ENCODE measurements at regions not wholly inside any gene's neighbourhood (a gene's known extent, or its start where the extent isn't known, plus 50 kb on each side); places are given as distances from the start of the nearest gene placed in this dataset.

- no peak for ATAC-seq
- DNase-seq (ENCODE audit: extremely low read depth in 1 of 4, low spot score in 3 of 4) = no peak
- Histone ChIP-seq H3K36me3 (ENCODE audit: control insufficient read depth, insufficient read depth, low read length) (no peaks in the 10 kb centered on the region), H2AFZ (ENCODE audit: low read depth, low read length) (no peak overlapping the region), H3K4me2 (ENCODE audit: insufficient read depth, low read length) (no peak overlapping the region), H3K27me3 (ENCODE audit: control insufficient read depth in 2 of 2, insufficient read depth in 2 of 2, low read length in 2 of 2) (no peaks in the 10 kb centered on the region), H3K79me2 (ENCODE audit: control insufficient read depth, insufficient read depth, low read length) (no peaks in the 10 kb centered on the region), H3K9me3 (replicated peaks; ENCODE audit: control insufficient read depth, insufficient read depth, low read depth, low read length) (no peaks in the 10 kb centered on the region), H3K9me1 (ENCODE audit: control insufficient read depth, insufficient read depth, low read length) (no peaks in the 10 kb centered on the region), H3K9ac (ENCODE audit: insufficient read depth in 1 of 2, low read depth in 2 of 2, low read length in 2 of 2) (no peak overlapping the region), H3K4me3 (no peak overlapping the region), H3K4me1 (replicated peaks in 1 of 2; ENCODE audit: control insufficient read depth in 2 of 2, insufficient read depth in 2 of 2, low read length in 2 of 2) (peaks cover 0 to 3% of the 10 kb centered on the region in 2 experiments; a peak in 2 of 5 replicates), H3K27ac (ENCODE audit: extremely low read depth, low read depth, low read length) (no peak overlapping the region), H4K20me1 (replicated peaks; ENCODE audit: control insufficient read depth, insufficient read depth, low read length) (no peaks in the 10 kb centered on the region)
- POLR2A ChIA-PET = interaction anchor here (0.6 kb wide), 1 partner anchor 10 kb away, joined by 3 read pairs; no protein-coding TSS in a partner anchor
- intact Hi-C loops (cut with micrococcal nuclease) = no loop called here
- no TSS peak for BruUV-seq (replicated peaks)
- TF ChIP-seq PBX2 (CRISPR knock-in tag; IDR thresholded peaks at IDR 0.05; ENCODE audit: low read depth) (no peak), PBX2 (tag; conservative IDR thresholded peaks at IDR 0.05; ENCODE audit: low read depth) (peak; percentile 57), ARID1B (IDR thresholded peaks at IDR 0.05) (peak; percentile 65), NBN (IDR thresholded peaks at IDR 0.05; ENCODE audit: low read depth) (no peak), MEIS2 (IDR thresholded peaks at IDR 0.05; ENCODE audit: partially characterized antibody) (peak; percentile 77), ZNF121 (CRISPR knock-in tag; conservative IDR thresholded peaks at IDR 0.05) (peak; percentile 19; the same call in 1 of the 2 replicates), TAL1 (IDR thresholded peaks at IDR 0.05) (peak; percentile 61), MIER1 (IDR thresholded peaks at IDR 0.05; ENCODE audit: low read depth) (no peak), MEF2D (tag; conservative IDR thresholded peaks at IDR 0.05; ENCODE audit: low read depth) (no peak), CBFA2T2 (conservative IDR thresholded peaks at IDR 0.05) (peak; percentile 12; the same call in 1 of the 2 replicates), FOXM1 (IDR thresholded peaks at IDR 0.05; ENCODE audit: low read depth) (0 out of 2 replicates have a peak, but pooled peaks have one; percentile 16), FOXM1 (CRISPR knock-in tag; IDR thresholded peaks at IDR 0.05; ENCODE audit: low read depth) (no peak), CBFA2T3 (IDR thresholded peaks at IDR 0.05) (peak; percentile 52), TCF3 (CRISPR knock-in tag; IDR thresholded peaks at IDR 0.05) (peak; percentile 53)
- CTCF ChIA-PET (ENCODE audit: low intra/inter-chr PET ratio) = no interaction called here
- no peak for FAIRE-seq
- 28% methylated on average over 3 of the region's 3 CpGs for whole genome bisulfite sequencing (ENCODE audit: insufficient coverage, low coverage, missing lambda C conversion rate)
- in situ Hi-C loops (cut with MboI) = no loop called here
Observed at GRCh38 chr2:215876139-215876936, 137.0 kb downstream of the MREG start.
